Hematopoietic multipotent progenitor cell treated with erythropoietin and hydrocortisone succinate and interleukin-3 and kit ligand, for 4 days (in vitro differentiated cells): ENCODE measurements at regions not wholly inside any gene's neighbourhood (a gene's known extent, or its start where the extent isn't known, plus 50 kb on each side); places are given as distances from the start of the nearest gene placed in this dataset.
"Not testable (repeated sequence)": the region's sequence is repeated elsewhere in the genome, so short reads cannot be mapped to it uniquely, and the experiment has no call there.

ENCODE experiments used
- DNase-seq: peaks from one replicate; pipeline ENCODE4 v3.0.0-alpha.2; 2015

GRCh38 chr3:74269689-74270088 lies 344.8 kb downstream of the CNTN3 start:
- no peak for DNase-seq

- DNase-seq = no peak
These were observed 345.7 kb downstream of the CNTN3 start for GRCh38 chr3:74268753-74269152.

- peak; percentile 81 for DNase-seq
These were observed 346.8 kb downstream of the CNTN3 start for GRCh38 chr3:74267588-74268184.

GRCh38 chr3:74267131-74267530 lies 347.3 kb downstream of the CNTN3 start:
- DNase-seq = no peak

- DNase-seq = no peak
These were observed 349.4 kb downstream of the CNTN3 start for GRCh38 chr3:74265069-74265468.

GRCh38 chr3:74263031-74263430 lies 351.4 kb downstream of the CNTN3 start:
- DNase-seq = no peak

GRCh38 chr3:74233091-74233490 lies 381.4 kb downstream of the CNTN3 start:
- no peak for DNase-seq

- no peak for DNase-seq
These were observed 397.0 kb downstream of the CNTN3 start for GRCh38 chr3:74217467-74217866.

GRCh38 chr3:74214286-74214685 lies 400.2 kb downstream of the CNTN3 start:
- DNase-seq = no peak

GRCh38 chr3:74210739-74211138 lies 403.7 kb downstream of the CNTN3 start:
- no peak for DNase-seq

GRCh38 chr3:74200952-74201351 lies 413.5 kb downstream of the CNTN3 start:
- no peak for DNase-seq

- DNase-seq = not testable (repeated sequence)
These were observed 435.8 kb downstream of the CNTN3 start for GRCh38 chr3:74178664-74179063.

- no peak for DNase-seq
These were observed 441.4 kb downstream of the CNTN3 start for GRCh38 chr3:74173090-74173489.

GRCh38 chr3:74167926-74168325 lies 446.5 kb downstream of the CNTN3 start:
- DNase-seq = no peak

- no peak for DNase-seq
These were observed 449.2 kb downstream of the CNTN3 start for GRCh38 chr3:74165211-74165610.

GRCh38 chr3:74149466-74149865 lies 465.0 kb downstream of the CNTN3 start:
- no peak for DNase-seq

- DNase-seq = no peak
These were observed 469.2 kb downstream of the CNTN3 start for GRCh38 chr3:74145277-74145676.

GRCh38 chr3:74139648-74140047 lies 474.8 kb downstream of the CNTN3 start:
- no peak for DNase-seq

- DNase-seq = no peak
These were observed 476.7 kb downstream of the CNTN3 start for GRCh38 chr3:74137790-74138189.

GRCh38 chr3:74135808-74136207 lies 478.7 kb downstream of the CNTN3 start:
- no peak for DNase-seq

- DNase-seq = no peak
These were observed 479.6 kb downstream of the CNTN3 start for GRCh38 chr3:74134831-74135230.

- DNase-seq = not testable (repeated sequence)
These were observed 482.7 kb downstream of the CNTN3 start for GRCh38 chr3:74131546-74132328.

GRCh38 chr3:74129611-74130010 lies 484.8 kb downstream of the CNTN3 start:
- DNase-seq = no peak

- no peak for DNase-seq
These were observed 485.4 kb downstream of the CNTN3 start for GRCh38 chr3:74129056-74129455.

- no peak for DNase-seq
These were observed 487.2 kb downstream of the CNTN3 start for GRCh38 chr3:74127256-74127655.
